ENCODE measurements at regions not wholly inside any gene's neighbourhood (a gene's known extent, or its start where the extent isn't known, plus 50 kb on each side); places are given as distances from the start of the nearest gene placed in this dataset.

DNA sequence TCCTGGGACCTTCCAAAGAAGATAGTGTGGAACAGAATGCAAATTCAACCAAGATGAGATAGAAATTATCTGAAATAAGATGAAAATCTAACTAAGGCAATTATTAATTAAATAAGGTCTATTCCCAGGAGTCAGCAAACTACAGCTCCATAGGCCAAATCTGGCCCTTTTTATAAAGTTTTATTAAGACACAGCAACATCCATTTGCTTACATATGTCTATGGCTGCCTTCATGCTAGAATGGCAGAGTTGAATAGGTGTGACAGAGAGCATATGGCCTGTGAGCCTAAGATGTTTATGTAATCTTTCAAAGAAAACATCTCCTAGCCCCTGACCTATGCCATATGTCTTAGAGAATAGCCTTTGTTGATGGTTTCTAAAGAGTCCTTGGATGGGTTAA is 503.0 kb downstream of the EDEM1 start:
- H3K9me3 Mint-ChIP-seq, result peaks cover 30% of the 10 kb centered on the region
- H3K4me1 Mint-ChIP-seq, result no peaks in the 10 kb centered on the region
- H3K27ac Mint-ChIP-seq, result no peak overlapping the region
- no peaks in the 10 kb centered on the region for H3K36me3 Mint-ChIP-seq
- H3K4me3 Mint-ChIP-seq, result no peak overlapping the region
- no peaks in the 10 kb centered on the region for H3K27me3 Mint-ChIP-seq (ENCODE audit: low read depth)
- DNase-seq (ENCODE audit: low spot score in 2 of 2, unreplicated experiment in 2 of 2), result no peak
- TF ChIP-seq, protein P1, sequence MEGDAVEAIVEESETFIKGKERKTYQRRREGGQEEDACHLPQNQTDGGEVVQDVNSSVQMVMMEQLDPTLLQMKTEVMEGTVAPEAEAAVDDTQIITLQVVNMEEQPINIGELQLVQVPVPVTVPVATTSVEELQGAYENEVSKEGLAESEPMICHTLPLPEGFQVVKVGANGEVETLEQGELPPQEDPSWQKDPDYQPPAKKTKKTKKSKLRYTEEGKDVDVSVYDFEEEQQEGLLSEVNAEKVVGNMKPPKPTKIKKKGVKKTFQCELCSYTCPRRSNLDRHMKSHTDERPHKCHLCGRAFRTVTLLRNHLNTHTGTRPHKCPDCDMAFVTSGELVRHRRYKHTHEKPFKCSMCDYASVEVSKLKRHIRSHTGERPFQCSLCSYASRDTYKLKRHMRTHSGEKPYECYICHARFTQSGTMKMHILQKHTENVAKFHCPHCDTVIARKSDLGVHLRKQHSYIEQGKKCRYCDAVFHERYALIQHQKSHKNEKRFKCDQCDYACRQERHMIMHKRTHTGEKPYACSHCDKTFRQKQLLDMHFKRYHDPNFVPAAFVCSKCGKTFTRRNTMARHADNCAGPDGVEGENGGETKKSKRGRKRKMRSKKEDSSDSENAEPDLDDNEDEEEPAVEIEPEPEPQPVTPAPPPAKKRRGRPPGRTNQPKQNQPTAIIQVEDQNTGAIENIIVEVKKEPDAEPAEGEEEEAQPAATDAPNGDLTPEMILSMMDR (IDR thresholded peaks at IDR 0.05; ENCODE audit: unreplicated experiment), result no peak

DNA sequence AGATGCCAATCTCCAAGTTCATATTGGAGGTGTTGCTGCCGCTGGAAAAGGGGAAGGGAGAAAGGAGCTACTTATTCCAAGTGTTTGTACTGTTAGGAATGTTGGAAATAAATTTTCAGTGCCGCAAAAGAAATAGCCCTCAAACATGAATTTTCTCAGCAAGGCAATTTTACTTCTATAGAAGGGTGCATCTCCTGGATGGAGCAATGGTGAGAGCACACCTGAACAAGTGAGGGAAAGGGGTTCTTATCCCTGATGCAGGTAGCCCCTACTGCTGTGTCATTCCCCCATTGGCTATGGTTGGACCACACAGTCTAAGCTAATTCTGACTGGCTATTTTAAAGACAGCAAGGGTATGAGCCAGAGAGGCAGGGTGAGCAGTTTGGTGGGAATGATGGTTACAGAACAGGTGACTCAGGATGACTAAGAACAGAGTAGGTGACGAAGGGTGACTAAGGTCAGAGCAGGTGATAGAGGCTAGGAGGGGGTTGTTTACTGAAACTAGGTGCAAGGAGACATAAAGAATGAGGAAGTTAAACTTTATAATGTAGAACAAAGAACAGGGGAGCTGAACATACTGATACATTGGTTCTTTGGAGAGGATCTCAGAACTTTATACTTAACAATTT is 503.5 kb downstream of the EDEM1 start:
- TF ChIP-seq, protein P1 (IDR thresholded peaks at IDR 0.05; ENCODE audit: unreplicated experiment), result no peak
- Mint-ChIP-seq H3K27me3 (ENCODE audit: low read depth) (no peaks in the 10 kb centered on the region), H3K9me3 (peaks cover 30% of the 10 kb centered on the region), H3K27ac (no peak overlapping the region), H3K4me1 (no peaks in the 10 kb centered on the region), H3K36me3 (no peaks in the 10 kb centered on the region), H3K4me3 (no peak overlapping the region)
- no peak for DNase-seq (ENCODE audit: low spot score in 2 of 2, unreplicated experiment in 2 of 2)

DNA sequence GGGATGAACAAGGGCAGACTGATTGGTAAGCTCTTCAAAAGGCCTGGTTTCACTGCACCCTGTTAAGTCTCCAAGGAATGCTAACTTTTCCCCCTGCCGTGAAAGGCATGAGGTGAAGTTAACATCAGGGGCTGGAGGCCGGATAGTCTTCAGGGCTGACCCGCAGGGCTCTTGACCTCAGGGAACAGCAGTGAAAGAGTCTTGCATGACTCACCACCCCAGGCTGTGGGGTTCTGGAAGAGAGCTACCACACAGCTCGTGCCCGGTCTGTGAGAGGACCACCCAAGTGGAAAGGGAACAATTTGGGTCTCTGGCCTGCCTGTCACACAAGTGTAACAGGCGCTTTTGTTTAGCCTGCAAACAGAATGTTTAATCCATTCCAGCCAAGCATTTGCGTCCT is 504.9 kb downstream of the EDEM1 start:
- peaks cover 30% of the 10 kb centered on the region for H3K9me3 Mint-ChIP-seq
- H3K27ac Mint-ChIP-seq, result no peak overlapping the region
- H3K4me3 Mint-ChIP-seq, result no peak overlapping the region
- TF ChIP-seq, protein P1 (IDR thresholded peaks at IDR 0.05; ENCODE audit: unreplicated experiment), result no peak
- DNase-seq (ENCODE audit: low spot score in 2 of 2, unreplicated experiment in 2 of 2), result no peak
- H3K27me3 Mint-ChIP-seq (ENCODE audit: low read depth), result no peaks in the 10 kb centered on the region
- H3K36me3 Mint-ChIP-seq, result no peaks in the 10 kb centered on the region
- no peaks in the 10 kb centered on the region for H3K4me1 Mint-ChIP-seq

GRCh38 chr3:5694266-5694665 is 506.8 kb downstream of the EDEM1 start:
- Mint-ChIP-seq H3K4me1 (no peaks in the 10 kb centered on the region), H3K4me3 (no peak overlapping the region), H3K9me3 (peaks cover 22% of the 10 kb centered on the region), H3K27me3 (ENCODE audit: low read depth) (no peaks in the 10 kb centered on the region), H3K27ac (no peak overlapping the region), H3K36me3 (no peaks in the 10 kb centered on the region)
- TF ChIP-seq, protein P1 (IDR thresholded peaks at IDR 0.05; ENCODE audit: unreplicated experiment), result no peak
- DNase-seq (ENCODE audit: low spot score in 2 of 2, unreplicated experiment in 2 of 2), result no peak

GRCh38 chr3:5698851-5699250 is 511.3 kb downstream of the EDEM1 start:
- Mint-ChIP-seq H3K4me1 (no peaks in the 10 kb centered on the region), H3K27ac (no peak overlapping the region), H3K9me3 (no peaks in the 10 kb centered on the region), H3K36me3 (no peaks in the 10 kb centered on the region), H3K27me3 (ENCODE audit: low read depth) (no peaks in the 10 kb centered on the region), H3K4me3 (no peak overlapping the region)
- no peak for DNase-seq (ENCODE audit: low spot score in 2 of 2, unreplicated experiment in 2 of 2)
- TF ChIP-seq, protein P1 (IDR thresholded peaks at IDR 0.05; ENCODE audit: unreplicated experiment), result no peak

- Mint-ChIP-seq H3K36me3 (no peaks in the 10 kb centered on the region), H3K4me3 (no peak overlapping the region), H3K27me3 (ENCODE audit: low read depth) (no peaks in the 10 kb centered on the region), H3K9me3 (no peaks in the 10 kb centered on the region), H3K4me1 (no peaks in the 10 kb centered on the region), H3K27ac (no peak overlapping the region)
- no peak for DNase-seq (ENCODE audit: low spot score in 2 of 2, unreplicated experiment in 2 of 2)
- TF ChIP-seq, protein P1 (IDR thresholded peaks at IDR 0.05; ENCODE audit: unreplicated experiment), result no peak
Measured at GRCh38 chr3:5699313-5699712, 511.8 kb downstream of the EDEM1 start.

Measured in mesothelial cell of epicardium (in vitro differentiated cells).